ENCODE measurements at regions not wholly inside any gene's neighbourhood (a gene's known extent, or its start where the extent isn't known, plus 50 kb on each side); places are given as distances from the start of the nearest gene placed in this dataset.

DNA sequence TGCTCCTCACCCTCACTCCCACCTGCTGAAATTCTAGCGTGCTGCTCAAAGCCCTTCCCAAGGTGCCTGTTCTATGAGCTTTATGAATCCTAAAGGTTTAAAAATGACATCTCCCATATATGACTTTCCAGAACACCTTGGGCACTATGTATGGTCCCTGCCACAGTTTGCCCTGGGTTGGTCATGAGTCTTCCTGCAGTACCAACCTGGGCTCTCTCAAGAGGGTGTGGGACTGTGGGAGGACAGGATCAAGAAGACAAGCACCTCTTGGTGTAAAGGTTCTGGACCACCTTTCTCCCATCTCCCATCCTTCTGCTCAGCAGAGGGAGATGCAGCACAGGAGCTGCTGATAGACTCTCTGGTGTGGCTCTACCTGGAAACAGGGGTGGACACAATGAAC, 134.1 kb downstream of the FCRL5 start:
- intact Hi-C loops (cut with micrococcal nuclease; ENCODE audit: unreplicated experiment): no loop called here
- no peak overlapping the region for H3K27ac ChIP-seq (ENCODE audit: low read depth, low read length, poor library complexity, severe bottlenecking)
- no peaks in the 10 kb centered on the region for H3K36me3 ChIP-seq (ENCODE audit: insufficient read depth, low read length, poor library complexity, severe bottlenecking)
- CTCF ChIA-PET: no interaction called here
- POLR2A ChIA-PET (ENCODE audit: low non-redundant PET): no interaction called here
- no peaks in the 10 kb centered on the region for H3K9me3 ChIP-seq (ENCODE audit: low read depth, low read length, poor library complexity, severe bottlenecking)
- BruUV-seq (replicated peaks): no TSS peak
- peaks cover 24% of the 10 kb centered on the region for H3K27me3 ChIP-seq (replicated peaks; ENCODE audit: insufficient read depth, low read depth, low read length, poor library complexity)
- no peak for TF ChIP-seq EZH2 (IDR thresholded peaks at IDR 0.05; ENCODE audit: borderline replicate concordance, low read depth, low read length, poor library complexity, severe bottlenecking)
- TF ChIP-seq, protein P1, sequence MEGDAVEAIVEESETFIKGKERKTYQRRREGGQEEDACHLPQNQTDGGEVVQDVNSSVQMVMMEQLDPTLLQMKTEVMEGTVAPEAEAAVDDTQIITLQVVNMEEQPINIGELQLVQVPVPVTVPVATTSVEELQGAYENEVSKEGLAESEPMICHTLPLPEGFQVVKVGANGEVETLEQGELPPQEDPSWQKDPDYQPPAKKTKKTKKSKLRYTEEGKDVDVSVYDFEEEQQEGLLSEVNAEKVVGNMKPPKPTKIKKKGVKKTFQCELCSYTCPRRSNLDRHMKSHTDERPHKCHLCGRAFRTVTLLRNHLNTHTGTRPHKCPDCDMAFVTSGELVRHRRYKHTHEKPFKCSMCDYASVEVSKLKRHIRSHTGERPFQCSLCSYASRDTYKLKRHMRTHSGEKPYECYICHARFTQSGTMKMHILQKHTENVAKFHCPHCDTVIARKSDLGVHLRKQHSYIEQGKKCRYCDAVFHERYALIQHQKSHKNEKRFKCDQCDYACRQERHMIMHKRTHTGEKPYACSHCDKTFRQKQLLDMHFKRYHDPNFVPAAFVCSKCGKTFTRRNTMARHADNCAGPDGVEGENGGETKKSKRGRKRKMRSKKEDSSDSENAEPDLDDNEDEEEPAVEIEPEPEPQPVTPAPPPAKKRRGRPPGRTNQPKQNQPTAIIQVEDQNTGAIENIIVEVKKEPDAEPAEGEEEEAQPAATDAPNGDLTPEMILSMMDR (conservative IDR thresholded peaks at IDR 0.05; ENCODE audit: low read depth, low read length): no peak
- no peak overlapping the region for H3K4me3 ChIP-seq (ENCODE audit: low read depth, low read length, poor library complexity, severe bottlenecking)
- no peak for DNase-seq (ENCODE audit: low spot score)
- H3K4me1 ChIP-seq (ENCODE audit: insufficient read depth, low read length, poor library complexity, severe bottlenecking): no peaks in the 10 kb centered on the region

DNA sequence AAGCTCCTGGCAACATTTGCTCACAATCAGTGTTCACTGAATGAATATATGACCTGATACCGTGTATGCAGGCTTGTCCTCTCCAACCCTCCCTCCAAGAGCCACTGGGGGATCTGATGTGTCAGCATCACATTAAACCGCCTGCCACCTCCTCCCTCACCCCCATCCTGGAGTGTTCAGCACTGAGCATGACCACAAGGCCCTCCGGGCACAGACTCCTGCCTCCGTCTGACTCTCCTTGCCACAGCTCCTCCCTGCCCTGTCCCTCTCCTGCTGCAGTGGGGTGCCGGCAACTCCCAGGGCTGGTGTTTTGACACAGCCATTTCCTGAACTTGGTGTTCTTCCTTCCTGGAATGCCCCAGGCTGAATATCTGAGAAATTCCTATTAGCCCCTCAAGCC, 136.7 kb downstream of the FCRL5 start:
- H3K27ac ChIP-seq (ENCODE audit: low read depth, low read length, poor library complexity, severe bottlenecking): no peak overlapping the region
- no TSS peak for BruUV-seq (replicated peaks)
- H3K9me3 ChIP-seq (ENCODE audit: low read depth, low read length, poor library complexity, severe bottlenecking): no peaks in the 10 kb centered on the region
- no peaks in the 10 kb centered on the region for H3K36me3 ChIP-seq (ENCODE audit: insufficient read depth, low read length, poor library complexity, severe bottlenecking)
- POLR2A ChIA-PET (ENCODE audit: low non-redundant PET): no interaction called here
- H3K27me3 ChIP-seq (replicated peaks; ENCODE audit: insufficient read depth, low read depth, low read length, poor library complexity): peaks cover 10% of the 10 kb centered on the region
- intact Hi-C loops (cut with micrococcal nuclease; ENCODE audit: unreplicated experiment): no loop called here
- CTCF ChIA-PET: no interaction called here
- H3K4me1 ChIP-seq (ENCODE audit: insufficient read depth, low read length, poor library complexity, severe bottlenecking): no peaks in the 10 kb centered on the region
- no peak overlapping the region for H3K4me3 ChIP-seq (ENCODE audit: low read depth, low read length, poor library complexity, severe bottlenecking)
- no peak for DNase-seq (ENCODE audit: low spot score)
- TF ChIP-seq EZH2 (IDR thresholded peaks at IDR 0.05; ENCODE audit: borderline replicate concordance, low read depth, low read length, poor library complexity, severe bottlenecking): no peak
- TF ChIP-seq, protein P1 (conservative IDR thresholded peaks at IDR 0.05; ENCODE audit: low read depth, low read length): no peak

DNA sequence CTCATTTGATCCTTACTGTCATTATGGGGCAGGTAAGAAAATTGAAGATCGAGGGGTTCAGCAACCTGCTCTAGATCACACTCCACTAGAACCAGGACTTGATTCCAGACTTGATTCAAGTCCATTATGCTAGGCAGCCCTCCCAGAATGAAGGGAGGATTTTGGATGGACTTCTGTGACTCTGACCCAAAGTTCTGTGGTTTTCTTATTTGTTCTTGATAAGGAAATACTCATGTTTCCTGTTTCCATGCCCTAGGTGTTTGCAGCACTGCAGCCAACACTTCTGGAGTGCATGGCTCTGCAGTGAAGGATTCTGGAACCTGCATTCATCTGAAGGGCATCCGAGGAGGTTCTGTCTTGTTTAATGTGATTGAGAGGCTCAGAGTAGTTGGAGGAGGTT, 140.0 kb downstream of the FCRL5 start:
- POLR2A ChIA-PET (ENCODE audit: low non-redundant PET): no interaction called here
- H3K4me3 ChIP-seq (ENCODE audit: low read depth, low read length, poor library complexity, severe bottlenecking): no peak overlapping the region
- no peaks in the 10 kb centered on the region for H3K9me3 ChIP-seq (ENCODE audit: low read depth, low read length, poor library complexity, severe bottlenecking)
- no peaks in the 10 kb centered on the region for H3K27me3 ChIP-seq (replicated peaks; ENCODE audit: insufficient read depth, low read depth, low read length, poor library complexity)
- no peak overlapping the region for H3K27ac ChIP-seq (ENCODE audit: low read depth, low read length, poor library complexity, severe bottlenecking)
- intact Hi-C loops (cut with micrococcal nuclease; ENCODE audit: unreplicated experiment): no loop called here
- TF ChIP-seq EZH2 (IDR thresholded peaks at IDR 0.05; ENCODE audit: borderline replicate concordance, low read depth, low read length, poor library complexity, severe bottlenecking): no peak
- TF ChIP-seq, protein P1 (conservative IDR thresholded peaks at IDR 0.05; ENCODE audit: low read depth, low read length): no peak
- H3K4me1 ChIP-seq (ENCODE audit: insufficient read depth, low read length, poor library complexity, severe bottlenecking): no peaks in the 10 kb centered on the region
- CTCF ChIA-PET: no interaction called here
- DNase-seq (ENCODE audit: low spot score): no peak
- BruUV-seq (replicated peaks): no TSS peak
- no peaks in the 10 kb centered on the region for H3K36me3 ChIP-seq (ENCODE audit: insufficient read depth, low read length, poor library complexity, severe bottlenecking)
